ENCODE measurements at regions not wholly inside any gene's neighbourhood (a gene's known extent, or its start where the extent isn't known, plus 50 kb on each side); places are given as distances from the start of the nearest gene placed in this dataset.

DNA sequence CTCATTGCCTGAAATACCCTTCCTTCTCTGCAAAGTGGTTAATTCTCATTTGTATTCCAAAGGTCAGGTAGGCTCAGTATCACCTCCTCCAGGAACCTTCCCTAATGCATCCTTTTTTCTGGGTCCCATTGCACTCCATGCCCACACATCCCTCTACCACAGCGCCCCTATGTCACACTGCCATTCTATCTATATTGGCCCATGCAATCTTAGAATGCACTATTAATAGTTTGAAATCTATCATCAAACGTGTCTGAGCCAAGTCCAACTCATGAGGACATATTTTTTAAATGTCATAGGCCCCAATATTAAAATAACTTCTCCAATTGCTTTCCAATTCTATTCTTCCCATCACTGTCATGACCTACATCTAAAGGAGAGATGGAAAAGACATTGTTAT lies 495.1 kb downstream of the SOX6 start:
- RAD21 ChIA-PET (ENCODE audit: low non-redundant PET in 1 of 2, low total read pairs in 2 of 2, uncharacterized antibody in 2 of 2, unreplicated experiment in 2 of 2): no interaction called here
- ATAC-seq: no peak
- Histone ChIP-seq H3K27ac (ENCODE audit: low read depth, low read length) (no peak overlapping the region), H3K4me1 (ENCODE audit: control insufficient read depth in 1 of 2, insufficient read depth in 2 of 2, low read length in 2 of 2) (no peaks in the 10 kb centered on the region), H3K36me3 (ENCODE audit: control insufficient read depth in 1 of 2, insufficient read depth in 2 of 2, low read length in 2 of 2) (no peaks in the 10 kb centered on the region), H3K9me2 (ENCODE audit: insufficient read depth) (no peaks in the 10 kb centered on the region), H3K4me3 (replicated peaks in 1 of 2; ENCODE audit: low read depth in 1 of 2, low read length in 2 of 2) (no peak overlapping the region), H4K20me1 (ENCODE audit: insufficient read depth) (no peaks in the 10 kb centered on the region), H3K9ac (ENCODE audit: low read length) (no peak overlapping the region), H3K4me2 (ENCODE audit: low read length) (no peak overlapping the region), H3K27me3 (ENCODE audit: insufficient read depth, low read length) (peaks cover 21% of the 10 kb centered on the region), H3K79me2 (ENCODE audit: insufficient read depth, low read length) (no peaks in the 10 kb centered on the region), H2AFZ (ENCODE audit: low read depth, low read length, poor library complexity, severe bottlenecking) (no peak overlapping the region), H3K9me3 (ENCODE audit: control insufficient read depth in 1 of 2, insufficient read depth in 1 of 2, low read depth in 1 of 2, low read length in 2 of 2) (no peaks in the 10 kb centered on the region)
- TF ChIP-seq ZFX (IDR thresholded peaks at IDR 0.05) (no peak), EZH2 (IDR thresholded peaks at IDR 0.05) (no peak), CTCF (IDR thresholded peaks at IDR 0.05 in 2 of 3, conservative IDR thresholded peaks at IDR 0.05 in 1 of 3; ENCODE audit: borderline replicate concordance in 1 of 3, insufficient read depth in 1 of 3, low read depth in 2 of 3, low read length in 2 of 3) (no peak), EGR1 (IDR thresholded peaks at IDR 0.05; ENCODE audit: low read depth) (no peak), ATF3 (IDR thresholded peaks at IDR 0.05) (no peak), POLR2AphosphoS5 (IDR thresholded peaks at IDR 0.05; ENCODE audit: low read depth, low read length) (no peak), CBX3 (IDR thresholded peaks at IDR 0.05; ENCODE audit: low read depth) (no peak), SIN3A (IDR thresholded peaks at IDR 0.05; ENCODE audit: low read depth) (no peak), FOSL1 (IDR thresholded peaks at IDR 0.05; ENCODE audit: low read depth) (no peak), JUND (IDR thresholded peaks at IDR 0.05) (no peak), TCF7L2 (IDR thresholded peaks at IDR 0.05; ENCODE audit: borderline replicate concordance, extremely low read depth, insufficient read depth, insufficient read length) (no peak), SP1 (IDR thresholded peaks at IDR 0.05; ENCODE audit: low read depth) (no peak), SRF (IDR thresholded peaks at IDR 0.05; ENCODE audit: low read depth) (no peak), EZH2phosphoT487 (IDR thresholded peaks at IDR 0.05; ENCODE audit: borderline replicate concordance) (no peak), ZBTB33 (IDR thresholded peaks at IDR 0.05; ENCODE audit: extremely low read depth, insufficient replicate concordance, low read length) (no peak)
- TF ChIP-seq, protein P1, sequence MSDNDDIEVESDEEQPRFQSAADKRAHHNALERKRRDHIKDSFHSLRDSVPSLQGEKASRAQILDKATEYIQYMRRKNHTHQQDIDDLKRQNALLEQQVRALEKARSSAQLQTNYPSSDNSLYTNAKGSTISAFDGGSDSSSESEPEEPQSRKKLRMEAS (IDR thresholded peaks at IDR 0.05): no peak
- TF ChIP-seq, protein P2, sequence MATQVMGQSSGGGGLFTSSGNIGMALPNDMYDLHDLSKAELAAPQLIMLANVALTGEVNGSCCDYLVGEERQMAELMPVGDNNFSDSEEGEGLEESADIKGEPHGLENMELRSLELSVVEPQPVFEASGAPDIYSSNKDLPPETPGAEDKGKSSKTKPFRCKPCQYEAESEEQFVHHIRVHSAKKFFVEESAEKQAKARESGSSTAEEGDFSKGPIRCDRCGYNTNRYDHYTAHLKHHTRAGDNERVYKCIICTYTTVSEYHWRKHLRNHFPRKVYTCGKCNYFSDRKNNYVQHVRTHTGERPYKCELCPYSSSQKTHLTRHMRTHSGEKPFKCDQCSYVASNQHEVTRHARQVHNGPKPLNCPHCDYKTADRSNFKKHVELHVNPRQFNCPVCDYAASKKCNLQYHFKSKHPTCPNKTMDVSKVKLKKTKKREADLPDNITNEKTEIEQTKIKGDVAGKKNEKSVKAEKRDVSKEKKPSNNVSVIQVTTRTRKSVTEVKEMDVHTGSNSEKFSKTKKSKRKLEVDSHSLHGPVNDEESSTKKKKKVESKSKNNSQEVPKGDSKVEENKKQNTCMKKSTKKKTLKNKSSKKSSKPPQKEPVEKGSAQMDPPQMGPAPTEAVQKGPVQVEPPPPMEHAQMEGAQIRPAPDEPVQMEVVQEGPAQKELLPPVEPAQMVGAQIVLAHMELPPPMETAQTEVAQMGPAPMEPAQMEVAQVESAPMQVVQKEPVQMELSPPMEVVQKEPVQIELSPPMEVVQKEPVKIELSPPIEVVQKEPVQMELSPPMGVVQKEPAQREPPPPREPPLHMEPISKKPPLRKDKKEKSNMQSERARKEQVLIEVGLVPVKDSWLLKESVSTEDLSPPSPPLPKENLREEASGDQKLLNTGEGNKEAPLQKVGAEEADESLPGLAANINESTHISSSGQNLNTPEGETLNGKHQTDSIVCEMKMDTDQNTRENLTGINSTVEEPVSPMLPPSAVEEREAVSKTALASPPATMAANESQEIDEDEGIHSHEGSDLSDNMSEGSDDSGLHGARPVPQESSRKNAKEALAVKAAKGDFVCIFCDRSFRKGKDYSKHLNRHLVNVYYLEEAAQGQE (IDR thresholded peaks at IDR 0.05; ENCODE audit: low read depth): no peak
- no TSS peak for BruUV-seq (replicated peaks)
- no peak for DNase-seq (ENCODE audit: low read depth, low spot score)
- POLR2A ChIA-PET: no interaction called here
- intact Hi-C loops (cut with micrococcal nuclease): no loop called here
- CTCF ChIA-PET: no interaction called here

All from HCT116 (cell line).